Sciatic nerve (tissue), 2 donors: ENCODE measurements at regions not wholly inside any gene's neighbourhood (a gene's known extent, or its start where the extent isn't known, plus 50 kb on each side); places are given as distances from the start of the nearest gene placed in this dataset.
A peak's percentile ranks its signal among the peaks of the same experiment; 100 is the strongest.

ENCODE experiments used
- ATAC-seq: fragments of 200-7000 bp; cut with Tn5 transposase; one replicate; pipeline ENCODE4 v1.9.1; 2020; ENCODE audit warnings: mild to moderate bottlenecking, moderate library complexity
- DNase-seq: peaks from one replicate; pipeline ENCODE4 v3.0.0-alpha.2; 2020; ENCODE audit warnings: low spot score
- intact Hi-C: fragments of 100-400 bp; cut with DNase I; formaldehyde crosslinking; loops from one replicate; pipeline ENCODE4 v1.14.2; 2022
- donor health status: DM: no; HTN: no; CAD: no.
- donor health status: DM: no; HTN: no; CAD: no.

DNA sequence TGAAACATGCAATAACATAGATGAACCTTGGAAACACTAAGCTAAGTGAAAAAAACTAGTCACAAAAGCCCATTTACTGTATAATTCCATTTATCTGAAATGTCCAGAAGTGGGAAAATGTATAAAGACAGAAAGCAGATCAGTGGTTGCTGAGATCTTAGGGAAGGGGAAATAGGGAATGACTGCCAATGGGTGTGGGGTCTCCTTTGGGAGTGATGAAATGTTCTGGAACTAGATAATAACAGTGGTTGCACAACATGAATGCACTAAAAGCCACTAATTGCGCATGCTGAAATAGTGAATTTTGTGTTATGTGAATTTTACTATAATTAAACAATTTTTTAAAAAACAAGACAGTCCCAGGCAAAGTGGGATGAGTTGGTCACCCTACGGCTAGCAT lies 472.8 kb downstream of the CCDC171 start:
- DNase-seq: no peak
- intact Hi-C loops: no loop called here
- ATAC-seq: peak; percentile 75

DNA sequence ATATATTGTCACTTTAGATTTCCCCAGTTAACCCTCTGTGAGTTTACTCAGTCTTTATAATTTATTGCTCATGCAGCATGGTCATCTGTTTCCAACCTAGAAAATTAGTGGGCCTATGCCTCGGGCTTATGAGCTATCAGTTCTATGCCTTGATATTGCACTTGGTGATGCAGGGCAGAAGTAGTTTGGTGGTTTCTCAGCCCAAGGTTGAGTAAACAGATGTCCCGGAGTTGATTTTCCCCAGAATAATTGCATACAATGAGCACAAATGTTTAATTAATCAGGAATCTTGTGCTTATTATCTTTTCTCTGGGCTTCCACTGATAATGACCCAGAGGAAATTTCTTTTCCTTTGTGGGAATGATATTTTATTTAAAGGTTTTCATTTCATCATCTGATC lies 474.0 kb downstream of the CCDC171 start:
- DNase-seq: no peak
- intact Hi-C loops: no loop called here
- no peak for ATAC-seq

GRCh38 chr9:16028548-16028947 lies 475.7 kb downstream of the CCDC171 start:
- ATAC-seq (peak; percentile 6), DNase-seq (no peak)
- intact Hi-C loops: no loop called here

GRCh38 chr9:16029046-16029615 lies 476.3 kb downstream of the CCDC171 start:
- DNase-seq: no peak
- ATAC-seq: no peak
- intact Hi-C loops: no loop called here

GRCh38 chr9:16029796-16030363 lies 477.0 kb downstream of the CCDC171 start:
- ATAC-seq: no peak
- no peak for DNase-seq
- intact Hi-C loops: no loop called here

DNA sequence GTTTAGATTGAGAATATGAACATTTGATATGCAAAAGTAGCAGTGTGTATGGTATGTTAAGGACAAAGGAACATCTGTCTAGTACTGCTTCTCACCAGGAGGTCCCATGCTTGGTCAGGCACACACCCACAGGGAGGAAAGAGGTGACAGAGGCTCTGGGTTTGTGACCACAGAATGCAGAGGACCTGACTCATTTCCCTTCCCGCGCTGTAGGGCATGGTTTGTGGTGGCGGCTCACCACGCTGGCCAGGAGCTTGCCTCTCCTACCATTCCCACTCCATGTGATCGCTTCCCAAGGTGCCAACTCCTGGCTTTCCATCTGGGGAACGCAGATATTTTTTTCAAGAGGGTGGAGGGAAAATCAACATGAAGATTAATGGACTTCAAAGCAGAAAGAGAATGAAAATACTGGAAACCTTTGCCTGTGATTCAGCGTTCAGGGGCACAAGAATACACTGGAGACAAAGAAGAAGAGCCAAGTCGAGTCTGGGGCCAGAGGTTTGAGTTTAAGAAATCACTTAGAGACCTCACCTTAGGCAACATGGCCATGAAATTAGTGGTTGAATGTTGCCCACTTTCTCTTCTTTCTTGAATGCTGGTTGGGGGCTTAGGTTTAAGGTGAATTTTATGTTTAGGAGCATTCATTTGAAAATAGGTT lies 477.8 kb downstream of the CCDC171 start:
- ATAC-seq: no peak

DNA sequence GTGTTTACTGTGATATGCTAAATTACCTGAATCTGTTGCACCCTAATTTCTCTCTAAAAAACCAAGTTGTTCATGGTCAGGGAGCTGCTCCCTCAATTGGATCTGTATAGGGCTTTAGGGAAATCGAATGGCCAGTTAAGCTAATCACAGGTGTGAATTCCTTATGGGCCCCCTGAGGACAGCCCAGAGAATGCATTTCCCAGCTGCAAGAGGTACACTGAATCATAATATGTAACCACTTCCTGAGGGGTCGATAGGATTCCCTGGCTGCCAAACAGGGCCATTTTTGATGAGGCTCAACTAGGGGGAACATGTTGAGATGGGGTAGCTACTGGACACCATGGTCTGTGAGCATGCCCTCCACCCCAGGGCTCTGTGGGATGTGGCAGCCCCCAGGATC lies 478.6 kb downstream of the CCDC171 start:
- DNase-seq: no peak
- no peak for ATAC-seq
- intact Hi-C loops: no loop called here

More for the DNA sequence above, 477.8 kb downstream of the CCDC171 start:
- intact Hi-C loops: no loop called here
- DNase-seq: no peak

GRCh38 chr9:16031971-16032370 lies 479.1 kb downstream of the CCDC171 start:
- no peak for DNase-seq
- ATAC-seq: no peak
- intact Hi-C loops: no loop called here

DNA sequence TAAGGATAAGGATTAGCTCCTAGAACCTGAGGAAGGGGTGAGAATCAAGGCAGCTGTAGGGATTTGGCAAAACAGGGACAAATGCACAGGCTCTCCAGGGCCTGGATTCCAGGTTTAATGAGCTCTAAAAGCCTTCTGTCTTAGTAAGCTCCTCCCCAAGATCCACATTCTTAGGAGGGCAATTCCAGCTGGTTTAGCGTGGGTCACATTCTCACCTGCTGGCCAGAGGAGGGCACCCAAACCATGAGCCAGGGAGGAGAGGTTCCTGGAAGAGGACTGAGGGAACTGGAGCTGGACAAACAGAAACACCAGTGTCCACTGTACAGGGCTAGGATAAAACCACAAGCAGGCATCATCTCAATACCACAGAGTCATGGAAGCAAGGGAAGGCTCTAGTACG lies 480.0 kb downstream of the CCDC171 start:
- DNase-seq: no peak
- intact Hi-C loops: no loop called here
- peak; percentile 53 for ATAC-seq

- DNase-seq: no peak
- no peak for ATAC-seq
- intact Hi-C loops: no loop called here
Measured at GRCh38 chr9:16033253-16033652, 480.4 kb downstream of the CCDC171 start.

GRCh38 chr9:16033921-16034691 lies 481.3 kb downstream of the CCDC171 start:
- ATAC-seq: no peak
- intact Hi-C loops: no loop called here
- no peak for DNase-seq

- ATAC-seq: peak; percentile 64
- no peak for DNase-seq
- intact Hi-C loops: no loop called here
Measured at GRCh38 chr9:16039218-16039987, 486.6 kb downstream of the CCDC171 start.

DNA sequence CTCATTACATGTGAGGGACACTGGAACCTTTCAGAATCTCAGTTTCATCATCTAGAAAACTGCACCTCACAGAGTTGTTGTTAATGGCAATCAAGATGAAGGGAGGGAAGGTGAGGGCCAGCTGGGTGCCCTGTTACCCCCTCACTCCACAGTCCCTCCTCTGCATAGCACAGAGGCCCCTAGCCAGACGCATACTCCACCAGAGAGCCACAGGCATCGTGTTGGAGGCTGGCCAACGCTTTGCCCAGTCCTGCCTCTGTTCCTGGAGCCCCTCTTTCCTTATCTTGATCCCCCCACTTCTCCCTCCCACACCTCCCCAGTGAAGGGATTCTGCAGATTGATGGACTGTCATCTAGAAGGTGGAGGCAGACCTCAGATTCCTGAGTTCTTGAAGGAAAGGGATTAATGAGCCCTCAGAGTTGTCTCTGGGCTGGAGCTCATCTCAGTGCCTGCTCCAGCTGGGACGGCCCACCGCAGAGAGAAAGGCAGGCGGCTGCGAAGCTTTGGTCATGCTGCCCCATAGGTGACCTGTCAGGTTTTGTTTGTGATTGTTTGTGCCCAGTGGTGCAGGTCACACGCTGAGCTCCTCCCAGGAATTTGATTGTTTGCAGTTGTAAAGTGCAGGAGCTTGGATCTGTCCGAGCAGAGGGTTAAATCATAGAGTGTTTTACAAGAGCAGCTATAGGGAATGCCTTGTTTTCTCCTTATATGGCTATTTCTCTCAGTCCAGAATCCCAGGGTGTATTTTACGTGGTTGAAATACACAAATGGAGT lies 487.3 kb downstream of the CCDC171 start:
- DNase-seq (no peak), ATAC-seq (peak; percentile 20)
- intact Hi-C loops: no loop called here

DNA sequence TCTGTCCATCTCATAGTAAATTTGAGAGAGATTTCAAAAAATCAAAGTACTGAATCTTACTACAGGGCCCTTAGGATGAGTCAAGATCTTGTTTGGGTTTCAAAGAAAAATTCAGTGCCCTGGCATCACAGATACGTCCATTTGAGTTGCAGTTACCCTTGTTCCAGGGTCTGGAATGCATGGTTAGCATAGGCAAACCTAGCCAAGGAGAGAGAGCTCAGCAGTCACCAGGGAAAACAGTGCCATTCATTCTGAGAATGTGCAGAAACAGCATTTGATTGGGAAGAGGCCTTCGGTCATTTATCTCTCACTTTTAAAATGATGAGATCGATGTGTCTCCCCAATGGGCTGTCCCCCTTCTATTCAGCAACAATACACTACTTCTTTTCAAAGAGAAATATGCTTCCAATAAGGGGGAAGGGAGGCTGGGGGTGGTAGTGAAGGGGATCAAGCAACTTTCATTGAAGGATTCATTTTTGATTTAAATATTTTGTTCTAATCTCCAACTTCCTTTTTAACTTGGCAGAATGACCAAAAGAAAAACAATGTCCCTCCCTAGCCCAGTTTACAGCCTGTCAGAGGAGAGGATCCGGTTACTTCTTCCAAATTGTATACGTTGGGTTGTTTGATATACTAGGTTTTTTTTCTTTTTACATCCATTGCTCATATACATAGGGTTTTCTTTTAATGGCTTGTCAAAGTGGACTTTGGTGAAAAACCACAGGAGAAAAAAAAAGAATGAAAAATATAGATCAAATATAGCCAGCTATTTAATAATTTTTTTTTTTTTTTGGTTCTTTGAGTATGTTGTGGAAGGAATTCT lies 491.1 kb downstream of the CCDC171 start:
- ATAC-seq: no peak
- no peak for DNase-seq
- intact Hi-C loops: no loop called here

GRCh38 chr9:16044579-16044881 lies 491.7 kb downstream of the CCDC171 start:
- intact Hi-C loops: no loop called here
- DNase-seq (no peak), ATAC-seq (peak; percentile 72)

- ATAC-seq (no peak), DNase-seq (no peak)
- intact Hi-C loops: no loop called here
Measured at GRCh38 chr9:16045651-16046280, 492.9 kb downstream of the CCDC171 start.

GRCh38 chr9:16046713-16047112 lies 493.9 kb downstream of the CCDC171 start:
- ATAC-seq (no peak), DNase-seq (no peak)
- intact Hi-C loops: no loop called here

GRCh38 chr9:16048129-16048528 lies 495.3 kb downstream of the CCDC171 start:
- DNase-seq (no peak), ATAC-seq (no peak)
- intact Hi-C loops: no loop called here
